ENCODE measurements at regions not wholly inside any gene's neighbourhood (a gene's known extent, or its start where the extent isn't known, plus 50 kb on each side); places are given as distances from the start of the nearest gene placed in this dataset.

GRCh38 chr2:237025090-237025865 is 60.4 kb upstream of the COPS8 start (continued):
- TF ChIP-seq ZNF597 (CRISPR knock-in tag; IDR thresholded peaks at IDR 0.05) (no peak), ZNF17 (CRISPR knock-in tag; IDR thresholded peaks at IDR 0.05) (no peak), SMC3 (IDR thresholded peaks at IDR 0.05; ENCODE audit: low read length) (peak; percentile 7; the same call in 1 of the 2 replicates), ZNF773 (CRISPR knock-in tag; IDR thresholded peaks at IDR 0.05; ENCODE audit: borderline replicate concordance) (no peak), RCOR2 (CRISPR knock-in tag; IDR thresholded peaks at IDR 0.05) (no peak; the same call in 1 of the 2 replicates), ZNF790 (CRISPR knock-in tag; IDR thresholded peaks at IDR 0.05; ENCODE audit: borderline replicate concordance) (no peak), ZNF414 (CRISPR knock-in tag; IDR thresholded peaks at IDR 0.05) (no peak), ZNF607 (CRISPR knock-in tag; IDR thresholded peaks at IDR 0.05; ENCODE audit: borderline replicate concordance) (no peak), ZNF33A (CRISPR knock-in tag; IDR thresholded peaks at IDR 0.05; ENCODE audit: borderline replicate concordance) (no peak), ZNF12 (CRISPR knock-in tag; IDR thresholded peaks at IDR 0.05) (no peak), EED (CRISPR knock-in tag; IDR thresholded peaks at IDR 0.05) (no peak), MED13 (CRISPR knock-in tag; IDR thresholded peaks at IDR 0.05) (no peak), ZNF775 (CRISPR knock-in tag; IDR thresholded peaks at IDR 0.05; ENCODE audit: borderline replicate concordance) (no peak), ZSCAN20 (CRISPR knock-in tag; IDR thresholded peaks at IDR 0.05; ENCODE audit: borderline replicate concordance) (no peak), AKNA (CRISPR knock-in tag; IDR thresholded peaks at IDR 0.05; ENCODE audit: borderline replicate concordance) (no peak), DPF2 (CRISPR knock-in tag; IDR thresholded peaks at IDR 0.05; ENCODE audit: borderline replicate concordance, low read depth) (no peak), HOXA7 (CRISPR knock-in tag; IDR thresholded peaks at IDR 0.05) (no peak), MTA3 (CRISPR knock-in tag; IDR thresholded peaks at IDR 0.05) (no peak), HNF4A (CRISPR knock-in tag; IDR thresholded peaks at IDR 0.05) (peak; percentile 81), FOXA1 (IDR thresholded peaks at IDR 0.05) (no peak), FOXA1 (CRISPR knock-in tag; IDR thresholded peaks at IDR 0.05) (no peak), MEIS1 (CRISPR knock-in tag; IDR thresholded peaks at IDR 0.05; ENCODE audit: borderline replicate concordance) (no peak), RBM39 (IDR thresholded peaks at IDR 0.05; ENCODE audit: low read depth, low read length, poor library complexity, severe bottlenecking) (no peak)

Measured in HepG2 (cell line).